ENCODE measurements at regions not wholly inside any gene's neighbourhood (a gene's known extent, or its start where the extent isn't known, plus 50 kb on each side); places are given as distances from the start of the nearest gene placed in this dataset.
"Not testable (repeated sequence)": the region's sequence is repeated elsewhere in the genome, so short reads cannot be mapped to it uniquely, and the experiment has no call there.

GRCh38 chr5:30384171-30384570 lies 809.3 kb upstream of the CDH6 start:
- no peak for DNase-seq
- 78% methylated on average over 3 of the region's 4 CpGs for WGBS (ENCODE audit: insufficient coverage)
- H3K36me3 Mint-ChIP-seq = peaks cover 12% of the 10 kb centered on the region

GRCh38 chr5:30380228-30380627 lies 813.3 kb upstream of the CDH6 start:
- DNase-seq (no peak), ATAC-seq (no peak)
- no peak overlapping the region for H3K4me3 ChIP-seq (ENCODE audit: low read length)
- no peaks in the 10 kb centered on the region for H3K36me3 ChIP-seq (ENCODE audit: control insufficient read depth, insufficient read depth, low read length)
- H3K27me3 ChIP-seq (ENCODE audit: control insufficient read depth, insufficient read depth, low read length) = no peaks in the 10 kb centered on the region
- no peaks in the 10 kb centered on the region for H3K36me3 Mint-ChIP-seq
- no peak overlapping the region for H3K4me3 Mint-ChIP-seq
- H3K27me3 Mint-ChIP-seq (ENCODE audit: low read depth in 2 of 2) = no peaks in the 10 kb centered on the region
- intact Hi-C loops (cut with micrococcal nuclease) = no loop called here
- WGBS (ENCODE audit: insufficient coverage) = 76% methylated on average over 3 of the region's 4 CpGs
- no peaks in the 10 kb centered on the region for H3K4me1 Mint-ChIP-seq
- H3K27ac ChIP-seq (ENCODE audit: low read length) = no peak overlapping the region
- no peak overlapping the region for H3K27ac Mint-ChIP-seq
- TF ChIP-seq CTCF (IDR thresholded peaks at IDR 0.05) = no peak
- H3K9me3 ChIP-seq (ENCODE audit: control insufficient read depth, insufficient read depth, low read length) = no peaks in the 10 kb centered on the region
- H3K4me1 ChIP-seq (ENCODE audit: control insufficient read depth, insufficient read depth, low read length) = no peaks in the 10 kb centered on the region
- H3K9me3 Mint-ChIP-seq = peaks cover 13 to 15% of the 10 kb centered on the region in 2 donors

More at GRCh38 chr5:30384171-30384570, 809.3 kb upstream of the CDH6 start:
- peaks cover 3% of the 10 kb centered on the region for H3K9me3 ChIP-seq (ENCODE audit: control insufficient read depth, insufficient read depth, low read length)
- Mint-ChIP-seq H3K4me3 (no peak overlapping the region), H3K9me3 (peaks cover 19 to 22% of the 10 kb centered on the region in 2 donors), H3K4me1 (no peaks in the 10 kb centered on the region), H3K27me3 (ENCODE audit: low read depth in 2 of 2) (no peaks in the 10 kb centered on the region), H3K27ac (no peak overlapping the region)
- intact Hi-C loops (cut with micrococcal nuclease) = no loop called here
- H3K36me3 ChIP-seq (ENCODE audit: control insufficient read depth, insufficient read depth, low read length) = no peaks in the 10 kb centered on the region
- no peaks in the 10 kb centered on the region for H3K27me3 ChIP-seq (ENCODE audit: control insufficient read depth, insufficient read depth, low read length)
- no peaks in the 10 kb centered on the region for H3K4me1 ChIP-seq (ENCODE audit: control insufficient read depth, insufficient read depth, low read length)
- no peak for ATAC-seq
- no peak overlapping the region for H3K4me3 ChIP-seq (ENCODE audit: low read length)
- no peak for TF ChIP-seq CTCF (IDR thresholded peaks at IDR 0.05)
- H3K27ac ChIP-seq (ENCODE audit: low read length) = no peak overlapping the region

GRCh38 chr5:30376848-30377247 lies 816.6 kb upstream of the CDH6 start:
- Mint-ChIP-seq H3K27me3 (ENCODE audit: low read depth in 2 of 2) (no peaks in the 10 kb centered on the region), H3K36me3 (no peaks in the 10 kb centered on the region), H3K4me3 (no peak overlapping the region), H3K27ac (no peak overlapping the region), H3K9me3 (peaks cover 9 to 16% of the 10 kb centered on the region in 2 donors), H3K4me1 (no peaks in the 10 kb centered on the region)
- no peaks in the 10 kb centered on the region for H3K9me3 ChIP-seq (ENCODE audit: control insufficient read depth, insufficient read depth, low read length)
- no peak for DNase-seq
- no peak for TF ChIP-seq CTCF (IDR thresholded peaks at IDR 0.05)
- no peaks in the 10 kb centered on the region for H3K4me1 ChIP-seq (ENCODE audit: control insufficient read depth, insufficient read depth, low read length)
- H3K27ac ChIP-seq (ENCODE audit: low read length) = no peak overlapping the region
- ATAC-seq = no peak
- no peak overlapping the region for H3K4me3 ChIP-seq (ENCODE audit: low read length)
- no peaks in the 10 kb centered on the region for H3K36me3 ChIP-seq (ENCODE audit: control insufficient read depth, insufficient read depth, low read length)
- H3K27me3 ChIP-seq (ENCODE audit: control insufficient read depth, insufficient read depth, low read length) = no peaks in the 10 kb centered on the region
- 87% methylated on average over 3 of the region's 3 CpGs for WGBS (ENCODE audit: insufficient coverage)
- intact Hi-C loops (cut with micrococcal nuclease) = no loop called here

GRCh38 chr5:30368064-30368463 lies 825.4 kb upstream of the CDH6 start:
- ATAC-seq (no peak), DNase-seq (no peak)
- Mint-ChIP-seq H3K27ac (no peak overlapping the region), H3K4me3 (no peak overlapping the region), H3K27me3 (ENCODE audit: low read depth in 2 of 2) (no peaks in the 10 kb centered on the region), H3K9me3 (peaks cover 15% of the 10 kb centered on the region in 2 donors), H3K4me1 (no peaks in the 10 kb centered on the region), H3K36me3 (peaks cover 19% of the 10 kb centered on the region)
- 95% methylated on average over 3 of the region's 4 CpGs for WGBS (ENCODE audit: insufficient coverage)
- Histone ChIP-seq H3K27ac (ENCODE audit: low read length) (no peak overlapping the region), H3K9me3 (ENCODE audit: control insufficient read depth, insufficient read depth, low read length) (peaks cover 5% of the 10 kb centered on the region), H3K4me1 (ENCODE audit: control insufficient read depth, insufficient read depth, low read length) (no peaks in the 10 kb centered on the region), H3K27me3 (ENCODE audit: control insufficient read depth, insufficient read depth, low read length) (no peaks in the 10 kb centered on the region), H3K4me3 (ENCODE audit: low read length) (no peak overlapping the region), H3K36me3 (ENCODE audit: control insufficient read depth, insufficient read depth, low read length) (no peaks in the 10 kb centered on the region)
- TF ChIP-seq CTCF (IDR thresholded peaks at IDR 0.05) = no peak
- intact Hi-C loops (cut with micrococcal nuclease) = no loop called here

GRCh38 chr5:30365031-30365430 lies 828.5 kb upstream of the CDH6 start:
- H3K27ac ChIP-seq (ENCODE audit: low read length); H3K36me3 ChIP-seq (ENCODE audit: control insufficient read depth, insufficient read depth, low read length); intact Hi-C loops (cut with micrococcal nuclease); ATAC-seq; H3K4me3 ChIP-seq (ENCODE audit: low read length); H3K27ac Mint-ChIP-seq; H3K4me3 Mint-ChIP-seq; H3K4me1 ChIP-seq (ENCODE audit: control insufficient read depth, insufficient read depth, low read length); H3K27me3 Mint-ChIP-seq (ENCODE audit: low read depth in 2 of 2); H3K9me3 ChIP-seq (ENCODE audit: control insufficient read depth, insufficient read depth, low read length); H3K4me1 Mint-ChIP-seq; DNase-seq; H3K27me3 ChIP-seq (ENCODE audit: control insufficient read depth, insufficient read depth, low read length): not testable (repeated sequence)
- Mint-ChIP-seq H3K36me3 (peaks cover 28% of the 10 kb centered on the region), H3K9me3 (peaks cover 9 to 18% of the 10 kb centered on the region in 2 donors)
- 82% methylated on average over 8 of the region's 8 CpGs for WGBS (ENCODE audit: insufficient coverage)
